ENCODE measurements at regions not wholly inside any gene's neighbourhood (a gene's known extent, or its start where the extent isn't known, plus 50 kb on each side); places are given as distances from the start of the nearest gene placed in this dataset.

GRCh38 chr4:35982318-35982717 lies 262.0 kb downstream of the ARAP2 start:
- H3K9me3 ChIP-seq = no peaks in the 10 kb centered on the region
- no peaks in the 10 kb centered on the region for H3K27me3 ChIP-seq (replicated peaks; ENCODE audit: control insufficient read depth, insufficient read depth, low read length)
- CTCF ChIA-PET = no interaction called here
- Mint-ChIP-seq H3K36me3 (ENCODE audit: insufficient read depth, unreplicated experiment) (no peaks in the 10 kb centered on the region), H3K9me3 (ENCODE audit: unreplicated experiment) (no peaks in the 10 kb centered on the region), H3K27me3 (ENCODE audit: insufficient read depth, unreplicated experiment) (peaks cover 2% of the 10 kb centered on the region), H3K27ac (ENCODE audit: unreplicated experiment) (no peak overlapping the region), H3K4me1 (ENCODE audit: low read depth, unreplicated experiment) (no peaks in the 10 kb centered on the region), H3K4me3 (ENCODE audit: unreplicated experiment) (no peak overlapping the region)
- H3K36me3 ChIP-seq (ENCODE audit: control insufficient read depth, insufficient read depth, low read length) = no peaks in the 10 kb centered on the region
- TF ChIP-seq CTCF (IDR thresholded peaks at IDR 0.05; ENCODE audit: insufficient read depth in 1 of 2, low read depth in 1 of 2, low read length in 1 of 2, severe bottlenecking in 1 of 2, unreplicated experiment in 1 of 2) = no peak
- DNase-seq = no peak
- POLR2A ChIA-PET = no interaction called here
- no peak overlapping the region for H3K4me3 ChIP-seq (ENCODE audit: low read depth, low read length)
- intact Hi-C loops (cut with micrococcal nuclease; ENCODE audit: unreplicated experiment) = no loop called here
- BruUV-seq (replicated peaks) = no TSS peak
- no peaks in the 10 kb centered on the region for H3K4me1 ChIP-seq

GRCh38 chr4:35986537-35986936 lies 257.8 kb downstream of the ARAP2 start:
- Histone ChIP-seq H3K36me3 (ENCODE audit: control insufficient read depth, insufficient read depth, low read length) (no peaks in the 10 kb centered on the region), H3K27me3 (replicated peaks; ENCODE audit: control insufficient read depth, insufficient read depth, low read length) (no peaks in the 10 kb centered on the region), H3K9me3 (no peaks in the 10 kb centered on the region), H3K4me3 (ENCODE audit: low read depth, low read length) (no peak overlapping the region), H3K4me1 (no peaks in the 10 kb centered on the region)
- H3K9me3 Mint-ChIP-seq (ENCODE audit: unreplicated experiment) = no peaks in the 10 kb centered on the region
- intact Hi-C loops (cut with micrococcal nuclease; ENCODE audit: unreplicated experiment) = no loop called here
- no peak for DNase-seq
- POLR2A ChIA-PET = no interaction called here
- H3K36me3 Mint-ChIP-seq (ENCODE audit: insufficient read depth, unreplicated experiment) = no peaks in the 10 kb centered on the region
- no TSS peak for BruUV-seq (replicated peaks)
- H3K4me1 Mint-ChIP-seq (ENCODE audit: low read depth, unreplicated experiment) = no peaks in the 10 kb centered on the region
- CTCF ChIA-PET = no interaction called here
- no peak overlapping the region for H3K27ac Mint-ChIP-seq (ENCODE audit: unreplicated experiment)
- H3K27me3 Mint-ChIP-seq (ENCODE audit: insufficient read depth, unreplicated experiment) = peaks cover 2% of the 10 kb centered on the region
- no peak overlapping the region for H3K4me3 Mint-ChIP-seq (ENCODE audit: unreplicated experiment)
- no peak for TF ChIP-seq CTCF (IDR thresholded peaks at IDR 0.05; ENCODE audit: insufficient read depth in 1 of 2, low read depth in 1 of 2, low read length in 1 of 2, severe bottlenecking in 1 of 2, unreplicated experiment in 1 of 2)

GRCh38 chr4:35993606-35994005 lies 250.7 kb downstream of the ARAP2 start:
- no peaks in the 10 kb centered on the region for H3K27me3 Mint-ChIP-seq (ENCODE audit: insufficient read depth, unreplicated experiment)
- Histone ChIP-seq H3K4me3 (ENCODE audit: low read depth, low read length) (no peak overlapping the region), H3K36me3 (ENCODE audit: control insufficient read depth, insufficient read depth, low read length) (no peaks in the 10 kb centered on the region), H3K4me1 (no peaks in the 10 kb centered on the region), H3K9me3 (no peaks in the 10 kb centered on the region), H3K27me3 (replicated peaks; ENCODE audit: control insufficient read depth, insufficient read depth, low read length) (no peaks in the 10 kb centered on the region)
- ChIA-PET POLR2A (no interaction called here), CTCF (no interaction called here)
- H3K4me3 Mint-ChIP-seq (ENCODE audit: unreplicated experiment) = no peak overlapping the region
- DNase-seq = no peak
- H3K4me1 Mint-ChIP-seq (ENCODE audit: low read depth, unreplicated experiment) = no peaks in the 10 kb centered on the region
- intact Hi-C loops (cut with micrococcal nuclease; ENCODE audit: unreplicated experiment) = no loop called here
- H3K9me3 Mint-ChIP-seq (ENCODE audit: unreplicated experiment) = no peaks in the 10 kb centered on the region
- no peak for TF ChIP-seq CTCF (IDR thresholded peaks at IDR 0.05; ENCODE audit: insufficient read depth in 1 of 2, low read depth in 1 of 2, low read length in 1 of 2, severe bottlenecking in 1 of 2, unreplicated experiment in 1 of 2)
- H3K36me3 Mint-ChIP-seq (ENCODE audit: insufficient read depth, unreplicated experiment) = no peaks in the 10 kb centered on the region
- BruUV-seq (replicated peaks) = no TSS peak
- H3K27ac Mint-ChIP-seq (ENCODE audit: unreplicated experiment) = no peak overlapping the region

All from Caco-2 (cell line).